ENCODE measurements at regions not wholly inside any gene's neighbourhood (a gene's known extent, or its start where the extent isn't known, plus 50 kb on each side); places are given as distances from the start of the nearest gene placed in this dataset.

- H4K20me1 ChIP-seq (ENCODE audit: control insufficient read depth, insufficient read depth, insufficient read length), result no peaks in the 10 kb centered on the region
- H3K56ac ChIP-seq (ENCODE audit: insufficient read length, low read depth, low read length), result no peak overlapping the region
- H2BK15ac ChIP-seq (ENCODE audit: low read depth, low read length), result no peak overlapping the region
- H2AFZ ChIP-seq (ENCODE audit: low read length), result no peak overlapping the region
- no peak for DNase-seq
- H2BK12ac ChIP-seq (ENCODE audit: insufficient read length, low read depth, low read length), result no peak overlapping the region
- no peak overlapping the region for H3K18ac ChIP-seq (ENCODE audit: insufficient read length, low read depth, low read length)
- H3K4ac ChIP-seq (ENCODE audit: low read depth, low read length), result no peak overlapping the region
- H4K5ac ChIP-seq (ENCODE audit: insufficient read length, low read depth, low read length), result no peak overlapping the region
- no peak overlapping the region; a peak in 1 of 7 replicates for H3K27ac Mint-ChIP-seq
- H2BK20ac ChIP-seq (ENCODE audit: low read depth, low read length, poor library complexity, severe bottlenecking), result no peak overlapping the region
- H3K9ac ChIP-seq (ENCODE audit: extremely low read depth, insufficient read length, low read length), result no peak overlapping the region
- H3K79me1 ChIP-seq (ENCODE audit: insufficient read depth, low read depth, low read length, poor library complexity, severe bottlenecking), result no peaks in the 10 kb centered on the region
- H3K4me1 ChIP-seq (ENCODE audit: insufficient read depth, low read length), result no peaks in the 10 kb centered on the region
- peaks cover 94 to 98% of the 10 kb centered on the region in 2 experiments for H3K9me3 Mint-ChIP-seq
- H2BK120ac ChIP-seq (ENCODE audit: low read depth, low read length, poor library complexity, severe bottlenecking), result no peak overlapping the region
- H3K27me3 Mint-ChIP-seq (ENCODE audit: low read depth), result peaks cover 1% of the 10 kb centered on the region
- no peak overlapping the region for H2AK5ac ChIP-seq (ENCODE audit: insufficient read length, low read length)
- no peak overlapping the region for H3T11ph ChIP-seq (ENCODE audit: low read length)
- no peaks in the 10 kb centered on the region for H3K79me2 ChIP-seq (ENCODE audit: insufficient read depth, low read length)
- peaks cover 17 to 33% (median 23%) of the 10 kb centered on the region in 3 experiments; a peak in 6 of 7 replicates for H3K36me3 Mint-ChIP-seq (ENCODE audit: insufficient read depth in 1 of 3, low read depth in 3 of 3)
- no peaks in the 10 kb centered on the region for H3K4me1 Mint-ChIP-seq
- peaks cover 56% of the 10 kb centered on the region for H3K9me3 ChIP-seq (ENCODE audit: control insufficient read depth, low read depth, low read length)
- no peak overlapping the region for H3K23ac ChIP-seq (ENCODE audit: insufficient read length, low read depth, low read length)
- no CpG with 5 or more reads among the region's 8 CpGs for WGBS (ENCODE audit: extremely low coverage, insufficient read length, low lambda C conversion rate)
- TF ChIP-seq CTCF (conservative IDR thresholded peaks at IDR 0.05), result no peak
- no peak overlapping the region for H3K4me3 Mint-ChIP-seq
- no peak overlapping the region for H4K91ac ChIP-seq (ENCODE audit: insufficient read length, low read depth, low read length)
- H3K23me2 ChIP-seq (ENCODE audit: insufficient read length, low read depth, low read length, poor library complexity, severe bottlenecking), result no peaks in the 10 kb centered on the region
- no peak overlapping the region; the same call in 1 of the 2 replicates for H3K14ac ChIP-seq (ENCODE audit: insufficient read depth, low read length)
- H3K4me2 ChIP-seq (ENCODE audit: insufficient read depth, insufficient read length, low read length), result no peak overlapping the region
- H4K8ac ChIP-seq (replicated peaks; ENCODE audit: insufficient read length, low read depth, low read length), result no peak overlapping the region
- no peak overlapping the region for H3K27ac ChIP-seq (ENCODE audit: insufficient read length, low read depth, low read length)
- H2BK5ac ChIP-seq (ENCODE audit: insufficient read length, low read length), result no peak overlapping the region
- H3K27me3 ChIP-seq (ENCODE audit: insufficient read depth, low read length), result no peaks in the 10 kb centered on the region
These were observed 172.6 kb downstream of the ZNF248 start for GRCh38 chr10:37684765-37685164.

All from H9 (cell line).